HG03066 (cell line): ENCODE measurements at regions not wholly inside any gene's neighbourhood (a gene's known extent, or its start where the extent isn't known, plus 50 kb on each side); places are given as distances from the start of the nearest gene placed in this dataset.

Experiments
- ATAC-seq: cut with Tn5 transposase; IDR thresholded peaks from one replicate; pipeline ENCODE4 v1.9.1; 2021; ENCODE audit warnings: low read depth; ENCODE audit not compliant: unreplicated experiment

DNA sequence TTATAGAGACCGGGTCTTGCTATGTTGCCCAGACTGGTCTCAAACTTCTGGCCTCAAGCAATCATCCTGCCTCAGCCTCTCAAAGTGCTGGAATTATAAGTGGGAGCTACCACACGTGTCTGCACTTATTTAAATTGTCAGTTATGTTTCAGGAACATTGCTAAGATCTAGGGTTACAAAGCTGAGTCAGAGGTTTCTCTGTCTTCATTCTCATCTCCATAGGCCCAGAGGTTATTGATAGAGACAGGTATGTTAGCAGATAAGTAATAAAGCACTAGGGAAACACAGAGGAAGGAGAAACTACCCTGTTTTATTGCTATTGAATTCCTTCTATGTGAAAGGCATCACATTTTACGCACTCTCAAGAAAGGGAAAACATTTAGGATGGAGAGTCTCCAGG lies 214.1 kb downstream of the REEP3 start:
- no peak for ATAC-seq

DNA sequence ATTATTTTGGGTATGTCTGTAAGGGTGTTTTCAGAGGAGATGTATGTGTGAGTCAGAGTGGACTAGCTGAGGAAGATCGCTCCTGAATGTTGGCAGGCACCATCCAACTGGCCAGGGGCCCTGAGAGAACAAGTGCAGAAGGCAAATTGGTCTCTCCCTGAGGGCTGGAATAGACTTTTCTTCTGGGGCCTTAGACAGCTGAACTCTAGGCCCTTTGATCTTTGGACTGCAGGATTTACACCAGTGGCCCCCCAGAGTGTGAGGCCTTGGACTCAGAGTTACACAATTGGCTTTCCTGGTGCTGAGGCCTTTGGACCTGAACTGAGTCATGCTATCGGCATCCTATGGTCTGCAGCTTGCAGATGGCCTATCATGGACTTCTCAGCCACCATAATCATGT lies 217.2 kb downstream of the REEP3 start:
- ATAC-seq, result no peak

DNA sequence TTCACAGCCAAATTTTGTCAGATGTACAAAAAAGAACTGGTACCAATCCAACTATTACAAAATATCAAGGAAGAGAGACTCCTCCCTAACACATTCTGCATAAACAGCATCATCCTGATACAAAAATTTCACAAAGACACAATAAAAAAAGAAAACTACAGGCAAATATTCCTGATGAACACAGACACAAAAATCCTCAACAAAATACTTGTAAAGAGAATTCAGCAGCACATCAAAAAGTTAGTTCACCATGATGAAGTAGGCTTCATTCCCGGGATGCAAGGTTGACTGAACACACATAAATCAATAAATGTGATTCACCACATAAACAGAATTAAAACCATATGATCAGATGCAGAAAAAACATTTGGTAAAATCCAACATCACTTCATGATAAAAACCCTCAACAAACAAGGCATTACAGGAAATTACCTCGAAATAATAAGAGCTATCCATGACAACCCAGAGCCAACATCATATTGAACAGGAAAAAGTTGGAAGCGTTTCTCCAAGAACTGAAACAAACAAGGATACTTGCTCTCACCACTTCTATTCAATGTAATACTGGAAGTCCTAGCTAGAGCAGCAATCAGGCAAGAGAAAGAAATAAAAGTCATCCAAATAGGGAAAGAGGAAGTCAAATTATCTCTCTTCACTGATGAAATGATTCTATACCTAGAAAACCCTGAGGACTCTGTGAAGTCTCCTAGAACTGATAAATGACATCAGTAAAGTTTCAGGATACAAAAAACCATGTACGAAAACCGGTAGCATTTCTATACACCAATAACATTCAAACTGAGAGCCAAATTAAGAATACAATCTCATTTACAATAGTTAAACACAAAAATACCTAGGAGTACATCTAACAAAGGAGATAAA lies 223.1 kb downstream of the REEP3 start:
- no peak for ATAC-seq

DNA sequence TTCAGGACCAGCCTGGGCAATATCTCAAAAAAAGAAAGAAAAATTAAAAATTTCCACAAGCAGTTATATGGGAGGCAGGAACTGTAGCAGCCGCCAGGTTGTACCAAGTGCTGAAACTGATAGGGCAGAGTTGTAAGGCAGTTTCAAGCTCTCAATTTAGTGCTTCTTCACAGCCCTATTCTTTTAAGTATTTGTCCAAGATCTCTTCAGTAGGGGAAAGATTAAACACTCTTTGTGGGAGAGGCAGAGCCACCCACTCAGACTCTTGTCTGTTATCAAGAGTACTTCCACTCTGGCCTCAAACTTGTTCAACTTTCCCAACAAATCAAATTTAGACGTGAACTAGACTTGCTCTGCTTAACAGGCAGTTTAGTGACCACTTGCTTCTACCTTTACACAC lies 228.7 kb downstream of the REEP3 start:
- ATAC-seq, result no peak

DNA sequence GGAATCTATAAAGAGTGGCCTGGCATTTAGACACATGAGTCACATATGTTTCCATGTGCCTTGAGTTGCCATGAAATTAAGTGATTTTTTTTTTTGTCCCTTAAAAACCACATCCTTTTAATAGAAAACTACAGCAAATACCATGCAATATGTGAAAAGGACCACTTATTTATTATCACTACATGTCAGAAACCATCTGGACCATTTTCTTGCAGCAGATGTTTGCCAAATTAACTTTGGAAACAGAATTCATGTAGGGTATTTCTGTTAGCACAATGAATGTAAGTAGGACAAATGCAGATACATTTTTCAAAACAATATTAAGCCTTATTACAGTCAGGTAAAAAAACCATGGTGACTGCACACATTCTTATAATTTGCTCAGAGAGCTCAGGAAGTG lies 230.6 kb downstream of the REEP3 start:
- no peak for ATAC-seq

DNA sequence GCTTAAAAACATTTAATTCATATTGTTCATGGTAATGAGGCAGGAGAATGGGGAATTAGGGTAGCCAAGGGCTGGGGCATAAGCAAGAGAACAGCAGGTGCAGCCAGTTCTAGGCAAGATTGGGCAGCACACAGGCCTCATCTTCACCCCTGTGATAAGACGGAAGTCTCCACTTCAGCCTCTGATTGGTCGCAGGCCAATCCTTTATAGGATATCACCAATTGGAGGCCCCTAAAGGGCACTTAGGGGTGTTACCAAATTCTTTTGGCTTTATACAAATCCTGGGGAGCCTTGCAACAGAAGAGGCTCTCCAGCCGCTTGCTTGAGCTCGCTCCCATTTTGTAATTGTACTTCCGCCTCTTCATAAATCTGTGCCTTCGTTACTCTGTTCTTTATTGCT lies 231.1 kb downstream of the REEP3 start:
- no peak for ATAC-seq

DNA sequence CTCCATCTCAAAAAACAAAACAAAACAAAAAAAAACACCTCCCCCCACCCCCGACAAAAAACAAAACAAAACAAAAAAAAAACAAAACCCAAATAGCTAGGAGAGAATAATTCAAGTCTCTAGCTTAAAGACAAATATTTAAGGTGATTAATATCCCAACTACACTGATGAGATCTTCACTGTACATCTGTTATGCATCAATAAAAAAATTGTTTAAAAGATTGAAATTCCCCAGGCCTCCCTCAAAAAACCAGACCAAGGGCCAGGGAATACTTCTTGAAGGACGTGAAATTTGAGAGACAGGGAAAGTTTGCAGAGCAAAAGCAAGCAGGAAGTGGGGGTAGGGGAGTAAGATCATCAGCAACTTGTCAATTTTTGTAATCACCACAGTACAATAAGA lies 232.6 kb downstream of the REEP3 start:
- no peak for ATAC-seq

DNA sequence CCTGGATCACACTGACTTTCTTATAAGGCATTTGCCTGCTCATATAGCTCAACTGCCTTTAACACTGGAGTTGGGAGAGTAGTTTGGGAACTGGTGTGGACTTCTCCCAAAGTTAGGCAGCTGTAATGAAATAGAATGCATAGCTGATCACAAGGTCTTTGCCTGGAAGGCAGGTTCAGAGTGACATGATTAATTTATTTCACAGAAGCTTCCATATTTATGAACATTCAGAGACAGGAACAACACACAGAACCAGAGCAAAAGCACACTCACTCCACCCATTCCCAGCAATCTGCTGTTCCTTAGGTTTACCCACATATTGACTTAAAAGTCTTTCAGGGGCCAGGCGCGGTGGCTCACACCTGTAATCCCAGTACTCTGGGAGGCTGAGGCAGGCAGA lies 234.2 kb downstream of the REEP3 start:
- no peak for ATAC-seq

DNA sequence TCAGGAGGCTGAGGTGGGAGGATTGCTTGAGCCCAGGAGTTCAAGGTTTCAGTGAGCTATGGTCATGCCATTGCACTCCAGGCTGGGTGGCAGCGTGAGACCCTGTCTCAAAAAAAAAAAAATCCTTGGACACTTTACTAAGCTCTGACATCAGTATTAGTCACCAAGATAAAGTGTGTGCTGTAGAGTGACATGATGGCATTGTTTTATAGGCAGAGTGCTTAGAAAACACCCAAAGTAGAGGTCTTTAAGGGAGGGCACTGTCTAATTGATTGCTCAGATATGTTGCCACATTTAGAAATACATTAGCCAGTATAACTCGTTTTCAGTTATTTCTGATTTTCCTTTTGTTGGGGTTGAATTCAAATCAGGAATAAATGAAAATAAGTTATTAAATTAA lies 235.9 kb downstream of the REEP3 start:
- no peak for ATAC-seq

DNA sequence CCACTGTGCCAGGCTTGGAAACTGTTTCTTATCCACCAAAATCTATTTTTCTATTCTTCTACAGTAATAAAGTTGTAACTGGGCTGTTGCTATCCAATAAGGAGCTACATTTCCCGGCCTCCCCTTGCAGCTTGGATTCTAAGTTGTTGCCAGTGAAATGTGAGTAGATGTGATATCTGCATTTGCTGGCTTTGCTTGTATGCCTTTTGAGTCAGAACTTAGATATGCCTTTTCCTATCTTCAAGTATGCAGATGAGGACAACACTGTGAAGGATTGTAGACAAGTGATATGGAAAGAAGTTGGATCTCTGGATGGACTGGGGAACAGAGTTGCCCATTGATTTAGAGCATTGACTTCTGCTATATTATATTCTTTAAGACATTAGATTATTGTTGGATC lies 236.9 kb downstream of the REEP3 start:
- ATAC-seq, result no peak

DNA sequence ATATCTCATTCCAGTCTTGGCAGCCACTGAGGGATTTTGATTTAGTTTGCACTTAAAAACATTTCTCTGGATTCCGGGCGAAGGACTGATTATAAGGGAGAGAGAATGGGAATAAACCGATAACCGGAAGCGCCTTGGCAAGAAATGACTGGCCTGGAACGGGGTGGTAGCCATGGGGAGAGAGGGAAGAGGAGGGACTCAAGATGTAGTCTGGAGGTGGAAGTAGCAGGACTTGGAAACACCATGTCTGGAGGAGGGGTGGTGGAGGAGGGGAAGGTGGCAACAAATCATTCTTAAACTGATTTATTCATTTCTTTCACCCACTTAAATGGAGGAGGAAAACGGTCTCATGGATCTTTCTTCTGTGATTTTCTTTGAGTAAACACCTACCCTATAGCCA lies 238.1 kb downstream of the REEP3 start:
- ATAC-seq, result no peak

DNA sequence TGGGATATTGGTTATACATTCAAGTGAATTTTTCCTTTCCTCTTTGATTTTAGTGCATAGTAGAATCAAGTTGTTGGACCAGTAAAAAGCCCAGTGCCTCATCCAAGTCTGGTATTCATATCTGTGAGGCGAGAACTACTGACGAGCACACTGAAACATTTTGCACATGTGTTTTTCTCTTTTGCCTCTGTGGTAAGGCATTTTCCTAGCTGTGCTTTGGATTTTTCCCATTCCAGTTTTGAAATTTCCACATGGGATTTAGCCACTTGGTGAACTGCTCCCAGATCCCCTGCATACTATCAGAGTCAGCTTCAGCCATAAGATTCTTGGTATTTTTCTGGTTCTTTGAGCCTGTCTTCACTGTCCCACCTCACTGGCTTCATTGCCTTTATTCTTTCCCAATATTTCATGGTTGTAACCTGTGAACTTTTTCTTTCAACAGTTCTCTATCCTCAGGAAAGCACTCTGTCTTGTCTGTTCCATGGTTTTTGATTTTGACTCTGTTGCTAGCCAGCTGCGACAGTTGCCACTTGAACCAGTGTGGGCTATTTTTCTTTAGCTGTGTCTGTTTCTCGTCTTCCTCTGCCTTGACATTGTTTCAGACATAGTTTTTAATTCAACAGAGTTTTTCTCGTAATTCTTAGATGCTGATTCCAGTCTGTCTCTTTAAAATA lies 239.0 kb downstream of the REEP3 start:
- ATAC-seq, result no peak

DNA sequence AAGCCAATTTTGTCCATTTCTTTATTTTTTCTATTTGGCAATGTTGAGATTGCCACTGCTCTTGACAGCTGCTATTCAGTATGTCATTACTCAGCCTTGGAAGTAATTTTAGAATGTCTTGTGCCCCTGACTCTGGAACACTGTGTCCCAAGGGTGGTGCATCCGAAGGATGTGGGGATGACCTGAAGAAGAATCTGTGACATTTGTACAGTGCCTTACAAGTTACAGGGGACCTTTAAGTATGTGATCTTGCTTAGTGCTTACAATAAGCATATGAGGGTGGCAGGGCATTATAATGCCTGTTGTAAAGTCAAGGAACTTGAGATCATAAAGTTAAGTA lies 239.5 kb downstream of the REEP3 start:
- ATAC-seq, result no peak

DNA sequence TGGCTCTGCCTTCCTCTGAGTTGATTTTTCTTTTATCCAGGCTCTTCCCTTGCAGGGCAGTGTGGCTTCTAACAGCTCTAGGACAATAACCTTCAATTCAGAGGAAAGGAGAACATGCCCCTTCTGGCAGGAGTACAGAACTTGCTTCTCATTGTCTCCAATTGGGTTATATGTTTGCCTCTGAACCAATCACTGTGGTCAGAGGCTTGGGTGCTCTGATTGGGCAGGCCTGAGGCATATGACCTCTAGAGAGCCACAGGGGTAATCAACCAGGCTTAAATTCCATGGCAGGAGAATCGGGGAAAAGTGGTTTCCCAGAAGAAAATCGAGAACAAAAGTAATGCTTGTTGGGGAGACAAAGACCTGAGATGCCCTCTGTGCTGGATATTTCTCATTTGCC lies 240.0 kb downstream of the REEP3 start:
- ATAC-seq, result no peak

DNA sequence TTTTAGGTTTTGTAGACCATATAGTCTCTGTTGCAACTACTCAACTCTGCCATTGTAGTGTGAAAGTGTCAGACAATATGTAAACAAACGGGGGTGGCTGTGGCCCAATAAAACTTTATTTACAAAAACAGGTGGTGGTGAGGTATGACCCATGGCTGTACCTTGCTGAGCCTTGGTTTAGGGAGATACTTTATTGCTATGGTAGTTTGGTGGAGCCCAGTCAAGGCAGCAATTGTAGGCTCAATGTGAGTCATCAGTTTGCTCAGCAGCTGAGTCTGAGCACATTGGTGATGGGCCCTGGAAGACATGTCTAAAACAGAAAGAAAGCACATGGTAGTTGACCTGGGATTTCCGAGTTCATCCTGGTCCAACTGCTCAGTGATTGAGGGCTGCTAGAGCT lies 242.5 kb downstream of the REEP3 start:
- no peak for ATAC-seq

DNA sequence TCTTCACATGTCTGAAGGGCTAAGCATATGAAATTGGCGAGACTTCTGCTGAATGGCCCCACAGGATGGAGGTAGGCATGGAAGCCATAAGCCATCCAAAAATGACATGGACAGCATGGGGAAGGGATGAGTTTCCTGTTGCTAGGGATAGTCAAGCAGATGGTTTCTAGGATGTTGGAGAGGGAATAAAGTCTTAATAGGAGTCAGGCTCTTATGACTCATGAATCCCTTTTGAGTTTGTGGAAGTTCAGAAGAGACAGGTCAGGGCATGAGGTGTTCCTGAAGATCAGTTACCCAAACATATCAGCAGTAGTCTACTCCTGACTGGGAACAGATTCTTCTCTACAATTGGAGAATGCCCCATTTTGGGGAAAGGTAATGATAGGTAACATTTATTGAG lies 243.9 kb downstream of the REEP3 start:
- no peak for ATAC-seq

DNA sequence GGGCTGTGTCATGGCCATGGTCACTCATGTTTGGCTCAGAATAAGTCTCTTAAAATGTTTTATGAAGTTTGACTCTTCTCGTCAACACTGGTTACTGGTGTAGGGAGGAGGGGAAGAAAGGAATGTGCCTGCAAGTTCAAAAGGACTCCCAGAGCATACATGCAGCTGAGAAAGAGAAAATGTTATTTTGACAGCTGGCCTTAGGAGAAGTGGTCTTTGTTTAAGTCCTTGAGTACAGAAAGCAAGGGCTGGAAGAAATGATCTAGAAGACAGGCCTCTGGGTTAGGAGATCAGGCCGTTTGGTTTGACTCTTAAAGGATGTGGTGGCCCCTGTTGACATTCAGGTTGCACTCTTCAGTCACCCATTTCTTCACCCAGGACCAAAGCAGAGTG lies 245.5 kb downstream of the REEP3 start:
- no peak for ATAC-seq

DNA sequence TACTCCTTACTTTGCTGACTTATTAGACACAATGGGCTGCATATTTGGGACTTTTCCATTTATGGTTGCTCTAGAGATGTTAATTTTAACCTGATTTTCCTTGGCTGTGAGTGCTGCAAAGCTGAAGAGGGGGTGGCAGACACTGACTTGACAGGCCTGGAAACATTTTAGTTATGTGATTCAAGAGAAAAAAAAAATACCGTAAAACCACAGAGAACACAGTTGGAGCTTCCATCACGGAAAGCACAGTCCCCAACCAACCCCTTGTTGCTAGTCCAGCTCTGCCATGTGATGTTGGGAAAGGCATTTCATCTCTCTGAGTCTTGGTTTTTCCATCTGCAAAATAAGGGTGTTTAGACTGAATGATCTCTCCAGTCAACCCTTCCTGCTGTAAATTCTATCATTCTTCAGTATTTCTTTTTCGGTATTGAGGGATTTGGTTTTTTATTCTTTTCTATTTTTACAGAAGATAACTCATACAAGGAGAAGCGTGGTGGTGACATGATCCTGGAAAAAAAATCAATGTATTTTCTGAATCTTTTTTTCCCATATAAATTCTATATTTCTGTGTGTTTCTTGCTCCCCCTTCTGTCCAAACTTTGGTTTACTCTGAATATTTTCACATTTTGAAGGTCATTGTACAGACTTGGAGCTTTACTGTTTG lies 246.1 kb downstream of the REEP3 start:
- no peak for ATAC-seq

DNA sequence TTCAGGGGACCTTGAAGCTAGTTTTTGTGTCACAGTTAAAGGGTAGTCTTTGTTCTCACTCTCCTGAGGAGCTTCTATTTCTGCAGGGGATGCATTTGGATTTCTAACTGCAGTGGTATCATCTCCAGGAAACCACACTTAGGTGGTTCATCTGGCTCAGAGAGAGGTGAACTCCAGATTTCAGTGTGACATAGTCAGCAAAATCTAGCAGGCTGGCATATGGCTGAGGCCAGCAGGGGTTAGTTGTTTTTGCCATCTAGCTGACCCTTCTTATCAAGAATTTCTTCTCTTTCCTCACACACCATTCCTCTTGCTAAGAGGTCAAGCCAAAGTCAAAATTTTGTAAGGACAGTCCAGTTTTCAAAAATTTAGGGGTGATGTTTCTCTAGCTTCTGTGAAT lies 248.2 kb downstream of the REEP3 start:
- no peak for ATAC-seq

DNA sequence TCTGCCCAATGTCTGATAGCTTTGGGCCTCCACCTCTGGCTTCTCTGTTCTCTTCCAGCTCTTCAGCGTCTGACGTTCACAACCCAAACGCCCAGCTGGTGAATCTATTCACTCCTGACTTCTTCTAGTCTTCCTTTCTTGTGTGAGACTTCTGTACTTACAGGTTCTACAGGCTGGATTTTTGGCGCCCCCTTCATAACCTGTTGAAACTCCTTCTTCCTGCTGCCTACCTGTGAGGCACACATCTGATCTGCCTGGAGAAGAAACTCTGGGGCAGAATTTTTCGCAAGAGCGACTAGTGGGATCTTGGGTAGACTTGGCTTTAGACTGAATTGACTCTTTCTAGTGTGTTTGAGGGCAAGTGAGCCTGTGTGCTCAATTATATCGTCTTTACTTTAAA lies 249.3 kb downstream of the REEP3 start:
- ATAC-seq, result no peak

DNA sequence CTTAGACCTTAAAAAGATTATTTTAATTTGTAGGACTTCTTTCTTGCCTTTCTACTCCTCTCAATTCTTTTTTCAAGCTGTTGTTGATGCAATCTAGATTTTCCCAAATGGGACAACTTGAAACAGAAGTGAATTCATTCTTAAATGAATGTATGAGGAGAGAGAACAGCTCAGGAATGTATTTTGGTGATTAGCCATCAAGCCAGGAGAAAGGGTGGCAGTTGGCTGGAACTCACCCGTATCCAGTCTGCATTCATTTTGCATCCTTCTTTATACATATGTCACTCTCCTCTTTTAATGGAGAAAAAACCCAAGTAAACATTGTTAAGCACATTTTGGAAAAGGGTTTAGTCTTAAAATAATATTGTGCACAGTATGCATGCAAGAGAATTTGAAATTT lies 251.3 kb downstream of the REEP3 start:
- no peak for ATAC-seq

DNA sequence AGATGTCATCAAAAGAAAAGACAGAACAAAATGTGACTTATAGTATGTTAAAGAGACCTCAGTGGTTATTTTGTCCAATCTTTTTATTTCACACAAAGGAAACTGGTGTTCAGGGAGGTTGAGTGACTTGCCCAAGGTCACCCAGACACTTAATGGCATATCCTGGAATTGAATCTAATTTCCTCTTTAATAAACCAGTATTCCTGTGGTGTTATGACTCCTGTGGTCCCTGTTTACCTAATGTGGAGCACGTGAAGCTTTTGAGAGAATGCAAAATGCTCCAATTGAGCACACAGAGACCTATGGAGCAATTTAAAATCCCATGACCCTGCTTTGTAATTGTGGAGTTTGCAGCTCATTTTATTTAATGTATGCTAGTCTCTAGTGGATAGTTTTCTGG lies 251.9 kb downstream of the REEP3 start:
- ATAC-seq, result no peak
